H7 (cell line): ENCODE measurements at regions not wholly inside any gene's neighbourhood (a gene's known extent, or its start where the extent isn't known, plus 50 kb on each side); places are given as distances from the start of the nearest gene placed in this dataset.

Experiments
- DNase-seq: peaks from one replicate; pipeline ENCODE4 v3.0.0; 2012
- H3K27me3 ChIP-seq: 2 replicates; pipeline ENCODE4 v1.6.0; 2011; ENCODE audit warnings: mild to moderate bottlenecking, low read length; ENCODE audit not compliant: control insufficient read depth, insufficient read depth
- H3K36me3 ChIP-seq: replicated peaks from 2 replicates; pipeline ENCODE4 v1.5.1; 2011; ENCODE audit warnings: low read length; ENCODE audit not compliant: control insufficient read depth, insufficient read depth
- H3K4me3 ChIP-seq: 2 replicates; pipeline ENCODE4 v1.5.1; 2011; ENCODE audit warnings: low read depth, mild to moderate bottlenecking, control low read depth, low read length, moderate library complexity; ENCODE audit not compliant: insufficient read depth

- DNase-seq = no peak
- no peaks in the 10 kb centered on the region for H3K36me3 ChIP-seq
- no peaks in the 10 kb centered on the region for H3K27me3 ChIP-seq
- no peak overlapping the region for H3K4me3 ChIP-seq
These were observed 194.3 kb upstream of the JADE1 start for GRCh38 chr4:128615197-128615596.

DNA sequence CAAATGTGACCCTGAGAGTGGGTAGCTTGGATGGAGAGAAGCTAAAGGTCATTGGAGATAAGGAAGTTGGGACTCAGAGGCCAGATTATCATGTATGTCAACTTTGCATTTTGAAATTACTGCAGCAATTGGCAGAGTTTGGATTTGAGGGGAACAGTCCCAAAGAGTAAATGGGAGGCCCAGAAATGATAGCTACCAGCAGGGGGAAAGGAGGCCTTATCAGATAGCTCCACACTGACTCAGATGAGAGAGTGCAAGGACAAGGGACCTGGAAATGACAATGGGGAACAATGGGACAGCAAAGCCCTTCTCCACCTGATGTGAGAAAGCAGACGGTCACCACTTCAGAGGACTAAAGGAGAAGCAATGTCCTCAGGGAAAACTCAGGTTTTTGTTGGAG lies 201.5 kb upstream of the JADE1 start:
- no peak for DNase-seq
- H3K36me3 ChIP-seq = no peaks in the 10 kb centered on the region
- no peaks in the 10 kb centered on the region for H3K27me3 ChIP-seq
- no peak overlapping the region for H3K4me3 ChIP-seq

DNA sequence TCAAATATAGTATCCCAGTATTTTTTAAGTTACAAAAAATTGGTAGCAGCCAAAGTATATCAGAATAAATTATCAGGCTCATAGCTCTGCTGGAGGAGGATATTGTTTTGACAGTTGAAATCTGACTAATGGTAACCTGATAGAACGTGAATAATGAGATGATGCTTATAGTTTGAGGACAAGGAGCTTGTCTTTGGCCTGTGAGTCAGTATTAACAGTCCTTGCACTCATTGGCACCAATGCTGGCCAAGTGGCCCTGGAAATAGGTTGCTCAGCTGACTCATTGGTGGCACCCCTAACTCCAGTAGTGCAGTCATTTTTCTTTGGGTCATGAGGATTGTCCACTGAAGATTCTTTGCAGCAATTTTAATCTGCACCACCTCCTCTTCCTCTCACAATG lies 203.3 kb upstream of the JADE1 start:
- Histone ChIP-seq H3K36me3 (no peaks in the 10 kb centered on the region), H3K27me3 (no peaks in the 10 kb centered on the region), H3K4me3 (no peak overlapping the region)
- DNase-seq = no peak

DNA sequence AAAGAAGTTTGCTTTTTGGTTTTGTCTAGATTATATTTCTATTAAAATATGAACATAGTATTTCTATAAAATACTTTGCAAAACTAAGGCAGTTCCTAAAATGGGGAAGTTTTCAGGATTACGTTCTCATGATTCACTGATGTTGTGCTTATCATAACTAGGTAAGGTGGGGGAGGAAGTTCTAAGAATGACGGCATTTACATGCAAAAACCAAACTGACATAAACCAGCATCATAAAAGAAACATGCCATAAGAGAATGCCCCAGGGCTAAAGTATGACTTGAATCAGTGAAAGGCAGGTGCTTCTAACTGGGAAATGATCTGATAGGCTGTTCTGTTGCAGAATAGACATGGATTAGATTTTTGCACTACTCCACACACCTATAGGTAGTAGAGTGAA lies 204.7 kb upstream of the JADE1 start:
- no peaks in the 10 kb centered on the region for H3K27me3 ChIP-seq
- H3K4me3 ChIP-seq = no peak overlapping the region
- H3K36me3 ChIP-seq = no peaks in the 10 kb centered on the region
- DNase-seq = no peak

DNA sequence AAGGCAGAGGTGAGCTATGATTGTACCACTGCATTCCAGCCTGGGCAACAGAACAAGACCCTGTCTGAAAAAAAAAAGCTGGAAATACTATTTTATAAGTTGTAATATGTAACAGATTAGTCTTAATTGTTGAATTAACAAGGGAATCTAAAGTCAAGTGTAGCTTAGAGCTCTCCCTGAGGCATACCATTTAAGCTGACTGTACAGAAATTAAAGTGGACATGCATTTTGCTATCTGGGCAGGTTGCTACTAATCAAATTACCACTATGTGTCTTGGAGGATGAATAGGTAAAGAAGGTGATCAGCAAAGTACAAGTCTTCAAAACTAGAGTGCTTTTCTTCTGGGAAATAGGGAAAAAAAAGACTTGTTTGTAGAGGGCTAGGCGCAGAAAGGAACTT lies 205.3 kb upstream of the JADE1 start:
- H3K36me3 ChIP-seq = no peaks in the 10 kb centered on the region
- no peak overlapping the region for H3K4me3 ChIP-seq
- H3K27me3 ChIP-seq = no peaks in the 10 kb centered on the region
- DNase-seq = no peak

- no peaks in the 10 kb centered on the region for H3K36me3 ChIP-seq
- DNase-seq = no peak
- no peaks in the 10 kb centered on the region for H3K27me3 ChIP-seq
- no peak overlapping the region for H3K4me3 ChIP-seq
These were observed 206.4 kb upstream of the JADE1 start for GRCh38 chr4:128603081-128603480.

DNA sequence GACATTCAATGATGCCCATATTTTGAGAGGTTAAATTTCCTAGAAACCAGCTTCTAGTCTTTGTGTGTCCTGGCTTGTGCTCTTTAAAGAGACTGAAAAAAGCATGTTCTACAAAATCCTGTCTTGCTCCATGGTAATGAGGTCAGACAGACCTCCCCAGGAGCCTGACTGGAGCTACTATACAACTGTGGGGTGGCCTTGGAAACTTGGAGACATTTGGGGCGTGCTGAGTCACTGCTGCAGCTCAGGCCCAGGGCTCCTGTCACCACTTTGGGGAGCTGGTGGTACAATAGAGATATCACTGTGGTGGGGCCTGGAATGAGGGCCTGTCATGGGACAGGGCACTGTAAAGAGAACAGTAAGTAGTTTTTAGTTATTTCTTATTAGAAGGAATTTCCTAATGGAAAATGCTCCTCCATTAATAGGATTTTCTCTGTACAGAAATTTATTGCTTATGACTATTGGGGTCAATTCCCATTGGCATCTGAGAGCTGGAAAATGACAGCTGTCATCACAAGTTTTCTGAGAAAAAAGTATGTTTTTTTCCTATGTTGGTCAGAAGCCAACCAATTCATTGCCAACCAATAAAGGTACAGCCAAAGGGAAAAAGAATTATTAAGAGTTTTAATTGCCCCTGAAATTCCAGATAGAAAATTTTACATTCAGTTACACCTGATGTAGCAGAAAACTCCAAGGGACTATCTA lies 207.4 kb upstream of the JADE1 start:
- DNase-seq = no peak
- Histone ChIP-seq H3K27me3 (no peaks in the 10 kb centered on the region), H3K36me3 (no peaks in the 10 kb centered on the region), H3K4me3 (no peak overlapping the region)

- DNase-seq = no peak
- no peak overlapping the region for H3K4me3 ChIP-seq
These were observed 208.3 kb upstream of the JADE1 start for GRCh38 chr4:128600996-128601871.

DNA sequence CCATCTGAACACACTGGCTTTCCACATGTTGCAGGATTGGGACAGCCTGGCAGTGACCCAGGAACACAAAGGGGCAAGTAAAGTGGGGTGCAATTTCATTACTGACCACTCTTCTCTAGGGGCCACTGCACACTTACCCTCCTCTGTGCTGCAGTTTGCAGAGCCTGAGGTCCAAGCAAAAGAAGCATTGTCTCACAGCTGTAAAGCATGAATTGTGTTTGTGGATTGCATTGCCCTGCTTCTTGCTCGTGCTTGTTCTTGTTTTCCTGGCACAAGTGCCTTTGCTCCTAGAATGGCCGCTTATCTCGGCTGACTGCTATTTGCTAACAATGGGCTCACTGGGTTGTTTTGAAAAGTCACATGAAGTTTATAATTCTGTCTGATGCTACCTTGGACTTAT lies 209.1 kb upstream of the JADE1 start:
- Histone ChIP-seq H3K4me3 (no peak overlapping the region), H3K27me3 (no peaks in the 10 kb centered on the region), H3K36me3 (no peaks in the 10 kb centered on the region)
- no peak for DNase-seq

More at GRCh38 chr4:128600996-128601871, 208.3 kb upstream of the JADE1 start:
- Histone ChIP-seq H3K27me3 (no peaks in the 10 kb centered on the region), H3K36me3 (no peaks in the 10 kb centered on the region)

GRCh38 chr4:128597500-128597899 lies 212.0 kb upstream of the JADE1 start:
- DNase-seq = no peak
- Histone ChIP-seq H3K36me3 (no peaks in the 10 kb centered on the region; the same call in 1 of the 2 replicates), H3K27me3 (no peaks in the 10 kb centered on the region), H3K4me3 (no peak overlapping the region)

DNA sequence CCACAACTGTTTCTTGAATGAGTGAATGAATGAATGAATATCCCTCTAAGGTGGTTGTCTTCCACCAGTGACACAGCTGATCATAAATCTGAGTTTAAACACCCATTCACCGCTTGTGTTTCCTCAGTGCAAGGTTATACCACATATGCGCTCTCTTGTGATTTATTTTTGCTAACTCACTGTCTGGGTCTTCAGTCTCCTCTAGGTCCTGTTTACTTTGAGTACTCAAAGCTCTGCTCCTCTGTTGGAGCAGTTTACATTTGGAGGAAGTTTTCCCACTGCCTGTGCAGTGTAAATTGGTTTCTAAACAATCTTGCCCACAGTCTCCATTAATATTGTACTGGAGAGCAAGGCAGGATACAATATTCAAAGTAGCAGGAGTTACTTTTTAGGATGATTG lies 212.6 kb upstream of the JADE1 start:
- no peak overlapping the region for H3K4me3 ChIP-seq
- no peak for DNase-seq
- H3K36me3 ChIP-seq = no peaks in the 10 kb centered on the region; the same call in 1 of the 2 replicates
- no peaks in the 10 kb centered on the region for H3K27me3 ChIP-seq

DNA sequence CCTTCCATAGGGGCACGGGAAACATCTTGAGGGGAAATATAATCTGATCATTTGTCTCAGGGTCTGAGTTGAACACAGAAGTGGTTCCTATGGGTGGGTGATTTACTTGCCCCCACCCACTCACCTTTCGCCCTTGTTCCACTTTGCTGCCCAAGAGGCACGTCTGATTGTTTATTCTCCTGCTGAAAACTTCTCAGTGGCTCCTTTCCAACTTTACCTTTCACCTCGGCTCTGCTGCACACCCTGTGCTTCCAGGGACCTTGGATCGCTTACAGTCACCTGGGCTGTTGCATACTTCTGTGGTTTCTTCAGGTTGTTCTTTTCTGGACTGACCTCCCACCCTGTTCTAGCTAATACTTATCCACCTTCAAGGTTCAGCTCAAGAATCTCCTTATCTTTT lies 213.4 kb upstream of the JADE1 start:
- DNase-seq = no peak
- H3K4me3 ChIP-seq = no peak overlapping the region
- no peaks in the 10 kb centered on the region; the same call in 1 of the 2 replicates for H3K36me3 ChIP-seq
- no peaks in the 10 kb centered on the region for H3K27me3 ChIP-seq

DNA sequence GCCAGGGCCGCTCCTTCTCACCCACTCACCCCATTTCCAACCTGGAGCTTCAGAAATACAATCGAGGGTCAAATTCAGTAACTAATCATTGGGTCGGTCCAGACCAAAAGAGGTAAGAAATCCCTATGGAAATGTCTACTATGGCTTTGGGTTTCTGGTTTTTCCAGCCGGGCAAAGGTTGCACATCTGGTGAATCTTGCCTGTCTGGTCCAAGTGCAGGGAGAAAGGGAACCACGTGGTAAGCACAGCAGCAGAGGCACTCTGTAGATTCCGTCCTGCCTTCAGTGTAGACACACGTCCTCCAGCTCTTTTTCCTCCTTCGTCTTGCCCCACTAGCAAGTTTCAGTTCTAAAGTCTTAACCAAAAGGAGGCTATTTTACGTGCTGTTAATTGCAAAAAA lies 218.0 kb upstream of the JADE1 start:
- no peak for DNase-seq
- H3K27me3 ChIP-seq = no peaks in the 10 kb centered on the region
- no peaks in the 10 kb centered on the region; the same call in 1 of the 2 replicates for H3K36me3 ChIP-seq
- no peak overlapping the region for H3K4me3 ChIP-seq

DNA sequence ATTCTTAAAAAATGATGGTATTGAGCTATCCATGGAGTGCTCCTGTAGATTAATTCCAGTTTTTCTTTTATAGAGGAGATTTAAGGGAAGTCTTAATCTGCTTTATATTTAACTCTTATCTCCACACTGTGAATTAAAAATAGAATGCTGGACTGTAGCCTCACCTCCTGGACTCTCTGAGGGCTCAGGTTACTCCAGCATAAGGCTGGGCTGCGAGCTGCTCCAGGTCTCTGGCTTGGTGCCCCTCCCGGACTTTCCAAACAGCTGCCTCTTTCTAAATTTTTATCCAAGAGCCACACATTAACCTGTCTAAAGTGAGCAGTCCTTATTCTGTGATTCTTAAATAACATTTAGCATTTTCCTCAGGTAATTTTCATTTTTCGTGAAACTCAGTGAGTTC lies 218.7 kb upstream of the JADE1 start:
- H3K27me3 ChIP-seq = no peaks in the 10 kb centered on the region
- H3K36me3 ChIP-seq = no peaks in the 10 kb centered on the region; the same call in 1 of the 2 replicates
- DNase-seq = no peak
- H3K4me3 ChIP-seq = no peak overlapping the region
